ENCODE measurements at regions not wholly inside any gene's neighbourhood (a gene's known extent, or its start where the extent isn't known, plus 50 kb on each side); places are given as distances from the start of the nearest gene placed in this dataset.

GRCh38 chr10:36283827-36284226, 641.7 kb upstream of the FZD8 start:
- no peak overlapping the region for H3K4me3 ChIP-seq (ENCODE audit: low read depth, low read length, poor library complexity, severe bottlenecking)
- BruUV-seq (replicated peaks) = no TSS peak
- H3K4me1 ChIP-seq (ENCODE audit: insufficient read depth, low read length, poor library complexity, severe bottlenecking) = no peaks in the 10 kb centered on the region
- ChIA-PET CTCF (no interaction called here), POLR2A (ENCODE audit: low non-redundant PET) (no interaction called here)
- DNase-seq (ENCODE audit: low spot score) = no peak
- TF ChIP-seq CTCF (conservative IDR thresholded peaks at IDR 0.05; ENCODE audit: low read depth, low read length) = no peak
- TF ChIP-seq EZH2 (IDR thresholded peaks at IDR 0.05; ENCODE audit: borderline replicate concordance, low read depth, low read length, poor library complexity, severe bottlenecking) = no peak
- no peaks in the 10 kb centered on the region for H3K36me3 ChIP-seq (ENCODE audit: insufficient read depth, low read length, poor library complexity, severe bottlenecking)
- H3K27me3 ChIP-seq (replicated peaks; ENCODE audit: insufficient read depth, low read depth, low read length, poor library complexity) = no peaks in the 10 kb centered on the region
- H3K9me3 ChIP-seq (ENCODE audit: low read depth, low read length, poor library complexity, severe bottlenecking) = peaks cover 25% of the 10 kb centered on the region
- intact Hi-C loops (cut with micrococcal nuclease; ENCODE audit: unreplicated experiment) = no loop called here
- no peak overlapping the region for H3K27ac ChIP-seq (ENCODE audit: low read depth, low read length, poor library complexity, severe bottlenecking)

- POLR2A ChIA-PET (ENCODE audit: low non-redundant PET) = no interaction called here
- TF ChIP-seq CTCF (conservative IDR thresholded peaks at IDR 0.05; ENCODE audit: low read depth, low read length) (no peak), EZH2 (IDR thresholded peaks at IDR 0.05; ENCODE audit: borderline replicate concordance, low read depth, low read length, poor library complexity, severe bottlenecking) (no peak)
- intact Hi-C loops (cut with micrococcal nuclease; ENCODE audit: unreplicated experiment) = no loop called here
- DNase-seq (ENCODE audit: low spot score) = no peak
- Histone ChIP-seq H3K4me3 (ENCODE audit: low read depth, low read length, poor library complexity, severe bottlenecking) (no peak overlapping the region), H3K27ac (ENCODE audit: low read depth, low read length, poor library complexity, severe bottlenecking) (no peak overlapping the region), H3K36me3 (ENCODE audit: insufficient read depth, low read length, poor library complexity, severe bottlenecking) (no peaks in the 10 kb centered on the region), H3K9me3 (ENCODE audit: low read depth, low read length, poor library complexity, severe bottlenecking) (peaks cover 10% of the 10 kb centered on the region), H3K4me1 (ENCODE audit: insufficient read depth, low read length, poor library complexity, severe bottlenecking) (no peaks in the 10 kb centered on the region), H3K27me3 (replicated peaks; ENCODE audit: insufficient read depth, low read depth, low read length, poor library complexity) (no peaks in the 10 kb centered on the region)
- no TSS peak for BruUV-seq (replicated peaks)
- CTCF ChIA-PET = no interaction called here
Observed at GRCh38 chr10:36281831-36282331, 639.8 kb upstream of the FZD8 start.

- DNase-seq (ENCODE audit: low spot score) = no peak
- ChIA-PET CTCF (no interaction called here), POLR2A (ENCODE audit: low non-redundant PET) (no interaction called here)
- intact Hi-C loops (cut with micrococcal nuclease; ENCODE audit: unreplicated experiment) = no loop called here
- Histone ChIP-seq H3K27ac (ENCODE audit: low read depth, low read length, poor library complexity, severe bottlenecking) (no peak overlapping the region), H3K9me3 (ENCODE audit: low read depth, low read length, poor library complexity, severe bottlenecking) (peaks cover 1% of the 10 kb centered on the region), H3K4me1 (ENCODE audit: insufficient read depth, low read length, poor library complexity, severe bottlenecking) (no peaks in the 10 kb centered on the region), H3K4me3 (ENCODE audit: low read depth, low read length, poor library complexity, severe bottlenecking) (no peak overlapping the region), H3K36me3 (ENCODE audit: insufficient read depth, low read length, poor library complexity, severe bottlenecking) (no peaks in the 10 kb centered on the region), H3K27me3 (replicated peaks; ENCODE audit: insufficient read depth, low read depth, low read length, poor library complexity) (no peaks in the 10 kb centered on the region)
- TF ChIP-seq CTCF (conservative IDR thresholded peaks at IDR 0.05; ENCODE audit: low read depth, low read length) (no peak), EZH2 (IDR thresholded peaks at IDR 0.05; ENCODE audit: borderline replicate concordance, low read depth, low read length, poor library complexity, severe bottlenecking) (no peak)
- BruUV-seq (replicated peaks) = no TSS peak
Observed at GRCh38 chr10:36280890-36281499, 638.9 kb upstream of the FZD8 start.

Measured in A673 (cell line).